MM.1S (cell line): ENCODE measurements at regions not wholly inside any gene's neighbourhood (a gene's known extent, or its start where the extent isn't known, plus 50 kb on each side); places are given as distances from the start of the nearest gene placed in this dataset.

ENCODE experiments used
- DNase-seq: peaks from one replicate; pipeline ENCODE4 v3.0.0-alpha.2; 2015
- H2AFZ ChIP-seq: fragments of 300-600 bp; sonication (generic); 2 replicates; pipeline ENCODE4 v1.6.0; 2016; ENCODE audit warnings: antibody characterized with exemption, low read length
- H3F3A ChIP-seq: fragments of 300-600 bp; sonication (generic); 2 replicates; pipeline ENCODE4 v1.6.1; 2016; ENCODE audit warnings: mild to moderate bottlenecking, antibody characterized with exemption, low read length, moderate library complexity, mixed read lengths; ENCODE audit not compliant: insufficient read depth
- H3K27ac ChIP-seq: fragments of 300-600 bp; sonication (generic); 2 replicates; pipeline ENCODE4 v1.5.1; 2016; ENCODE audit warnings: mild to moderate bottlenecking, low read length
- H3K27me3 ChIP-seq: fragments of 300-600 bp; sonication (generic); replicated peaks from 2 replicates; pipeline ENCODE4 v1.6.0; 2016; ENCODE audit warnings: low read length; ENCODE audit not compliant: insufficient read depth
- H3K36me3 ChIP-seq: fragments of 300-600 bp; sonication (generic); replicated peaks from 2 replicates; pipeline ENCODE4 v1.6.1; 2016; ENCODE audit warnings: mild to moderate bottlenecking, low read length, mixed read lengths; ENCODE audit not compliant: insufficient read depth
- H3K4me1 ChIP-seq: fragments of 300-600 bp; sonication (generic); 2 replicates; pipeline ENCODE4 v1.6.1; 2016; ENCODE audit warnings: low read length, mixed read lengths
- H3K4me2 ChIP-seq: fragments of 300-600 bp; sonication (generic); 2 replicates; pipeline ENCODE4 v1.6.0; 2016; ENCODE audit warnings: low read depth, low read length
- H3K4me3 ChIP-seq: fragments of 300-600 bp; sonication (generic); 2 replicates; pipeline ENCODE4 v1.5.1; 2016; ENCODE audit warnings: low read length, mixed read lengths
- H3K79me2 ChIP-seq: fragments of 300-600 bp; sonication (generic); 2 replicates; pipeline ENCODE4 v1.6.1; 2016; ENCODE audit warnings: mixed run types, low read length, mixed read lengths
- H3K9ac ChIP-seq: fragments of 300-600 bp; sonication (generic); 2 replicates; pipeline ENCODE4 v1.6.1; 2016; ENCODE audit warnings: low read length, mixed read lengths
- H3K9me2 ChIP-seq: fragments of 300-600 bp; sonication (generic); replicated peaks from 2 replicates; pipeline ENCODE4 v1.6.1; 2016; ENCODE audit warnings: mild to moderate bottlenecking, low read length, mixed read lengths; ENCODE audit not compliant: insufficient read depth
- H3K9me3 ChIP-seq: fragments of 300-600 bp; sonication (generic); replicated peaks from 2 replicates; pipeline ENCODE4 v1.6.1; 2016; ENCODE audit warnings: mild to moderate bottlenecking, low read length, mixed read lengths; ENCODE audit not compliant: insufficient read depth
- H4K20me1 ChIP-seq: fragments of 300-600 bp; sonication (generic); 2 replicates; pipeline ENCODE4 v1.6.1; 2016; ENCODE audit warnings: mild to moderate bottlenecking, low read length, moderate library complexity, mixed read lengths; ENCODE audit not compliant: insufficient read depth
- CTCF ChIP-seq: fragments of 300-600 bp; sonication (generic); IDR thresholded peaks from 2 replicates; pipeline ENCODE4 v1.5.1; 2016; ENCODE audit warnings: antibody characterized with exemption, low read length, mixed read lengths
- EZH2 ChIP-seq: fragments of 300-600 bp; sonication (generic); optimal IDR thresholded peaks from 2 replicates; pipeline ENCODE3; 2017; ENCODE audit warnings: low read depth, mild to moderate bottlenecking, antibody characterized with exemption, low read length, mixed read lengths
- EZH2phosphoT487 ChIP-seq: fragments of 300-600 bp; sonication (generic); IDR thresholded peaks from 2 replicates; pipeline ENCODE4 v1.6.1; 2018; ENCODE audit warnings: antibody characterized with exemption, low read length

GRCh38 chr16:51875834-51876600 is 670.9 kb downstream of the TOX3 start:
- Histone ChIP-seq H4K20me1 (no peaks in the 10 kb centered on the region), H3K36me3 (no peaks in the 10 kb centered on the region), H3K9me3 (no peaks in the 10 kb centered on the region), H3K4me3 (no peak overlapping the region), H3K4me2 (no peak overlapping the region), H3K4me1 (no peaks in the 10 kb centered on the region), H3K9me2 (no peaks in the 10 kb centered on the region), H3K9ac (no peak overlapping the region), H3K27me3 (no peaks in the 10 kb centered on the region), H3F3A (no peaks in the 10 kb centered on the region), H3K79me2 (no peaks in the 10 kb centered on the region), H3K27ac (no peak overlapping the region), H2AFZ (no peak overlapping the region)
- TF ChIP-seq EZH2phosphoT487 (no peak), EZH2 (no peak), CTCF (no peak)
- DNase-seq: no peak

GRCh38 chr16:51872524-51872923 is 674.4 kb downstream of the TOX3 start:
- H3K36me3 ChIP-seq: no peaks in the 10 kb centered on the region
- H3K4me2 ChIP-seq: no peak overlapping the region
- H3K4me1 ChIP-seq: no peaks in the 10 kb centered on the region
- TF ChIP-seq EZH2phosphoT487: no peak
- no peak for TF ChIP-seq EZH2
- no peak for TF ChIP-seq CTCF
- no peaks in the 10 kb centered on the region for H4K20me1 ChIP-seq
- no peaks in the 10 kb centered on the region for H3K79me2 ChIP-seq
- H3K27ac ChIP-seq: no peak overlapping the region
- no peak overlapping the region for H3K9ac ChIP-seq
- no peaks in the 10 kb centered on the region for H3F3A ChIP-seq
- no peaks in the 10 kb centered on the region for H3K9me2 ChIP-seq
- no peak overlapping the region for H3K4me3 ChIP-seq
- H2AFZ ChIP-seq: no peak overlapping the region
- H3K27me3 ChIP-seq: no peaks in the 10 kb centered on the region
- H3K9me3 ChIP-seq: no peaks in the 10 kb centered on the region
- DNase-seq: no peak

- Histone ChIP-seq H3K27ac (no peak overlapping the region), H4K20me1 (no peaks in the 10 kb centered on the region), H3F3A (no peaks in the 10 kb centered on the region), H3K4me2 (no peak overlapping the region), H3K9me3 (no peaks in the 10 kb centered on the region), H3K9ac (no peak overlapping the region), H3K27me3 (no peaks in the 10 kb centered on the region), H3K4me3 (no peak overlapping the region), H3K9me2 (no peaks in the 10 kb centered on the region), H3K4me1 (no peaks in the 10 kb centered on the region), H2AFZ (no peak overlapping the region), H3K79me2 (no peaks in the 10 kb centered on the region), H3K36me3 (no peaks in the 10 kb centered on the region)
- TF ChIP-seq CTCF: no peak
- TF ChIP-seq EZH2: no peak
- TF ChIP-seq EZH2phosphoT487: no peak
- no peak for DNase-seq
Measured at GRCh38 chr16:51870296-51870854, 676.6 kb downstream of the TOX3 start.
